ENCODE measurements at regions not wholly inside any gene's neighbourhood (a gene's known extent, or its start where the extent isn't known, plus 50 kb on each side); places are given as distances from the start of the nearest gene placed in this dataset.

DNA sequence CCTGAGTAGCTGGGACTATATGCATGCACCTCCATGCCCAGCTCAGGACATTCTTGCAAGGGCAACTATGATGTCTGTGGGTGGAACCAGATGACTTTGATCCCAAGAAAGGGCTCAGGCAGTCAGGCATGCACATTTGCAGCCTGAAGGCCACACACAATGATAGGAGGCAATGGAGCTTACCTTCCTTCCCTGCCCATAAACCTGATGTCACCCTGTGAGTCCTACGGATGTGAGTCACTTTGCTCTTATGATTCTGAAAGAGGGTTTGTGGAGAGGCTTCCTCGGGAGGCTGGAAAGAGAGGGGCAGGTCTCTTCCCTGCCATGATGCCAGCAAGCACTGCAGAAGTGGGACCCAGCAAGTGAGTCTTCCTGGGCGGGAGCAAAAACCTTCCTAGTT, 202.4 kb downstream of the LY86 start:
- TF ChIP-seq PATZ1 (CRISPR knock-in tag; IDR thresholded peaks at IDR 0.05; ENCODE audit: borderline replicate concordance) = no peak
- no peak for TF ChIP-seq ZFP3 (CRISPR knock-in tag; IDR thresholded peaks at IDR 0.05)
- TF ChIP-seq CSDC2 (CRISPR knock-in tag; IDR thresholded peaks at IDR 0.05) = no peak
- no peak for TF ChIP-seq PPARA (CRISPR knock-in tag; IDR thresholded peaks at IDR 0.05; ENCODE audit: borderline replicate concordance)

All from SK-N-SH treated with all-trans-retinoic acid at 6 μM for 48 hours (cell line).